ENCODE measurements at regions not wholly inside any gene's neighbourhood (a gene's known extent, or its start where the extent isn't known, plus 50 kb on each side); places are given as distances from the start of the nearest gene placed in this dataset.

- no peak for TF ChIP-seq CTCF (conservative IDR thresholded peaks at IDR 0.05; ENCODE audit: low read depth, low read length)
- DNase-seq (ENCODE audit: low read depth), result no peak
- no peak overlapping the region for H3K4me3 ChIP-seq (ENCODE audit: low read depth, low read length)
These were observed 97.8 kb upstream of the SPRED1 start for GRCh38 chr15:38154837-38155236.

DNA sequence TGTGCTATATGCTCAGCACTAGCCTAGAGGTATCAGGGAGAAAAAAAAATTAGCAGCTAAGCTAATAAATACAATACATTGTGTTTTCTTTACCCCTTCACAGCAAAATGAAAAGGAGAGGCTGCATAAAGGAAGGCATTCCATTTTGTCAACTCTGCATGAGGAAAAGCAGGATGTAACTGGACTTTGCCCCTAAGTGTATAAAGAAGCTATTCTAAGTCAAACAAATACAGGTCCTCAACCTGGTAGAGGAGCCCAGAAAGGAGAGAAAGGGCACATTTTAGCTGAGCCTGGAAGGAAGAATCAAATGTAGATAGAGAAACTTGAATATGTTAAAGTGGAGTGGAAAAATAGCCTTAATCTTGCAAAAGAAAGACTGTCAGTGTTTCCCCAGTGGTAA is 89.0 kb upstream of the SPRED1 start:
- no peak for DNase-seq (ENCODE audit: low read depth)
- H3K4me3 ChIP-seq (ENCODE audit: low read depth, low read length), result no peak overlapping the region
- no peak for TF ChIP-seq CTCF (conservative IDR thresholded peaks at IDR 0.05; ENCODE audit: low read depth, low read length)

- no peak for DNase-seq (ENCODE audit: low read depth)
- no peak overlapping the region for H3K4me3 ChIP-seq (ENCODE audit: low read depth, low read length)
- no peak for TF ChIP-seq CTCF (conservative IDR thresholded peaks at IDR 0.05; ENCODE audit: low read depth, low read length)
These were observed 88.6 kb upstream of the SPRED1 start for GRCh38 chr15:38164061-38164460.

DNA sequence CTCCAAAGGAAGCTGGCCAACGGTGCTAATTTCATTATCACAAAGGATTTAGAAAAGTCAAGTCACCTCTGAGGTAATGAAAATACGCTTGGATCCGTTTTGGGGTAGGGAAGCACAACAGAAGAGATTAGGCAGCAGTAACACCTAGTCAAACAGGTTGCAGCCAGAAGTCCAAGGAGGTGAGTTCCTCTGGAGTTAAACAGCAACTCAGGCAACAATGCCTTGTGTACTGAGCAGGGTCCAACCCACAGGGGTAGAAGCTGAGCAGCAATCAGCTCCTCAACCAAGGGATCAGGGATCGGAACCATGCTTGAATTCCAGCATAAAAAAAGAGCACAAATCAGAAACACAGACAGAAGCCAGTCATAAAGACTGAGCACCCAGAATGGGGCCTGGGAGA is 88.1 kb upstream of the SPRED1 start:
- no peak for TF ChIP-seq CTCF (conservative IDR thresholded peaks at IDR 0.05; ENCODE audit: low read depth, low read length)
- DNase-seq (ENCODE audit: low read depth), result no peak
- H3K4me3 ChIP-seq (ENCODE audit: low read depth, low read length), result no peak overlapping the region

- no peak for TF ChIP-seq CTCF (conservative IDR thresholded peaks at IDR 0.05; ENCODE audit: low read depth, low read length)
- no peak overlapping the region for H3K4me3 ChIP-seq (ENCODE audit: low read depth, low read length)
- no peak for DNase-seq (ENCODE audit: low read depth)
These were observed 84.1 kb upstream of the SPRED1 start for GRCh38 chr15:38168467-38169070.

GRCh38 chr15:38171973-38172372 is 80.7 kb upstream of the SPRED1 start:
- no peak overlapping the region for H3K4me3 ChIP-seq (ENCODE audit: low read depth, low read length)
- no peak for DNase-seq (ENCODE audit: low read depth)
- no peak for TF ChIP-seq CTCF (conservative IDR thresholded peaks at IDR 0.05; ENCODE audit: low read depth, low read length)

DNA sequence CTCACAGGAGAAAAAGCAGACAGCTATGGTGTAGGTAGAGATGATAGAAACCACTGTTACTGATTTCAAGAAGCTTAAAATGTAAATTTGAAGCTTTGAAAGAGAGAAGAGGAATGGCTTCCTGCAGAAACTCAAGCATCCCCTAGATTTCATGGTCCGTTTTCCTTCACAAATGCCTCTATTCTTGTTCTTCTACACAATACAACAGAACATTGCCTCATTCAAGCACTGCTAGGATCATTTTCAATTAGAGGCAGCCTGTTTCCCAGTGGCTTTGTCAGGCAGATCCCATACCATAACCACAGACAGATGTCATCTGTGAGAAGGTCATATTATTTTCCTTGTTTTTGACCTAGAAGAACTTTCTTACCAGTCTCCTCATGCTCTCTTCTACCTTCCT is 77.9 kb upstream of the SPRED1 start:
- no peak for DNase-seq (ENCODE audit: low read depth)
- no peak for TF ChIP-seq CTCF (conservative IDR thresholded peaks at IDR 0.05; ENCODE audit: low read depth, low read length)
- no peak overlapping the region for H3K4me3 ChIP-seq (ENCODE audit: low read depth, low read length)

All from epithelial cell of proximal tubule (primary cell).